ENCODE measurements at regions not wholly inside any gene's neighbourhood (a gene's known extent, or its start where the extent isn't known, plus 50 kb on each side); places are given as distances from the start of the nearest gene placed in this dataset.

DNA sequence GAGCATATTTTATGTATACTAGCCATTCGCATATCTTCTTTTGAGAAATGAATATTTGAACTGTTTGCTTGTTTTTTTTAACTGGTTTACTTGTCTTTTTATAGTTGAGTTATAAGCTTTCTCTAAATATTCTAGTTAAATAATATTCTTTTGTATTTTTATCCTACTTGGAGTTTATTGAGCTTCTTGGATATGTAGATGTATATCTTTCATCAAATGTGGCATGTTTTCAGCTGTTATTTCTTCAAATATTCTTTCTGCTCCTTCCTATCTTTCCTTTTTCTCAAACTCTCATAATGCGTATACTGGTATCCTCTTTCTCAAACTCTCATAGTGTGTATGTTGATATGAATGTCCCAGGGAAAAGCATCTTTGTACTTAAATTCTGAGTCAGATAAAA, 100.3 kb upstream of the NCKAP5 start:
- no peak for TF ChIP-seq CTCF (IDR thresholded peaks at IDR 0.05)
- TF ChIP-seq POLR2A (IDR thresholded peaks at IDR 0.05) = no peak
